CD4-positive, CD25-positive, alpha-beta regulatory T cell (primary cell): ENCODE measurements at regions not wholly inside any gene's neighbourhood (a gene's known extent, or its start where the extent isn't known, plus 50 kb on each side); places are given as distances from the start of the nearest gene placed in this dataset.

Experiments
- ATAC-seq, 2 donors: fragments of 150-1000 bp; cut with Tn5 transposase; one replicate each; pipeline ENCODE4 v1.10.0; 2021; ENCODE audit warnings: low read depth in 2 of 2, moderate number of reproducible peaks in 2 of 2, moderate library complexity in 1 of 2
- DNase-seq, 3 donors: peaks; one replicate each; pipeline versions ENCODE4 v3.0.0 to v3.0.0-alpha.2; 2012 to 2022; ENCODE audit warnings: mixed read lengths in 1 of 3
- H3K27ac ChIP-seq: one replicate; pipeline ENCODE4 v1.7.0; 2013; ENCODE audit warnings: mild to moderate bottlenecking, low read length; ENCODE audit not compliant: insufficient read depth, poor library complexity, severe bottlenecking
- H3K27me3 ChIP-seq: one replicate; pipeline ENCODE4 v1.7.0; 2013; ENCODE audit warnings: low read length; ENCODE audit not compliant: control insufficient read depth, insufficient read depth
- H3K36me3 ChIP-seq: one replicate; pipeline ENCODE4 v1.7.0; 2013; ENCODE audit warnings: mild to moderate bottlenecking, low read length, moderate library complexity; ENCODE audit not compliant: control insufficient read depth, insufficient read depth
- H3K4me1 ChIP-seq: 2 replicates; pipeline ENCODE4 v1.7.0; 2013; ENCODE audit warnings: mild to moderate bottlenecking, low read length; ENCODE audit not compliant: insufficient read depth, control insufficient read depth, poor library complexity, severe bottlenecking
- H3K4me3 ChIP-seq: one replicate; pipeline ENCODE4 v1.7.0; 2013; ENCODE audit warnings: low read depth, mild to moderate bottlenecking, low read length, moderate library complexity
- H3K9me3 ChIP-seq, 2 experiments: 1 replicate in 1 of 2; 2 replicates in 1 of 2; pipeline ENCODE4 v1.7.0; 2013; ENCODE audit warnings: low read length in 2 of 2, mild to moderate bottlenecking in 1 of 2, moderate library complexity in 1 of 2; ENCODE audit not compliant: control insufficient read depth in 2 of 2
- H3K27ac Mint-ChIP-seq, 3 donors: one replicate each; pipeline ENCODE4 v1.8.0; 2020 to 2022; ENCODE audit warnings: mild to moderate bottlenecking in 3 of 3, mixed read lengths in 3 of 3, moderate library complexity in 2 of 3
- H3K27me3 Mint-ChIP-seq: one replicate; pipeline ENCODE4 v1.8.0; 2022; ENCODE audit warnings: mild to moderate bottlenecking, mixed read lengths
- H3K36me3 Mint-ChIP-seq: one replicate; pipeline ENCODE4 v1.8.0; 2020; ENCODE audit warnings: mixed read lengths
- H3K4me1 Mint-ChIP-seq, 4 donors: one replicate each; pipeline ENCODE4 v1.8.0; 2020 to 2022; ENCODE audit warnings: mixed read lengths in 4 of 4, mild to moderate bottlenecking in 1 of 4
- H3K4me3 Mint-ChIP-seq, 4 donors: one replicate each; pipeline ENCODE4 v1.8.0; 2020 to 2022; ENCODE audit warnings: mild to moderate bottlenecking in 4 of 4, mixed read lengths in 4 of 4, moderate library complexity in 3 of 4
- H3K9me3 Mint-ChIP-seq, 7 donors: one replicate each; pipeline ENCODE4 v1.8.0; 2020 to 2022; ENCODE audit warnings: mixed read lengths in 7 of 7, mild to moderate bottlenecking in 3 of 7, moderate library complexity in 2 of 7

GRCh38 chr5:99129768-99130501 lies 201.1 kb upstream of the CHD1 start:
- no peak for ATAC-seq
- no peaks in the 10 kb centered on the region for H3K36me3 ChIP-seq
- no peak overlapping the region for H3K4me3 ChIP-seq
- H3K4me1 ChIP-seq = no peaks in the 10 kb centered on the region
- peaks cover 4% of the 10 kb centered on the region for H3K27me3 ChIP-seq
- Mint-ChIP-seq H3K9me3 (peaks cover 0 to 3% (median 0%) of the 10 kb centered on the region in 7 donors), H3K27me3 (peaks cover 5% of the 10 kb centered on the region), H3K4me3 (no peak overlapping the region), H3K4me1 (no peaks in the 10 kb centered on the region), H3K36me3 (no peaks in the 10 kb centered on the region), H3K27ac (peak overlapping the region in 1 of 3 donors; percentile 16)
- H3K27ac ChIP-seq = no peak overlapping the region
- DNase-seq = no peak
- H3K9me3 ChIP-seq = no peaks in the 10 kb centered on the region

- DNase-seq = no peak
- H3K27ac ChIP-seq = no peak overlapping the region
- Mint-ChIP-seq H3K4me1 (no peaks in the 10 kb centered on the region), H3K27me3 (peaks cover 9% of the 10 kb centered on the region), H3K36me3 (no peaks in the 10 kb centered on the region), H3K9me3 (peaks cover 0 to 6% (median 1%) of the 10 kb centered on the region in 7 donors), H3K27ac (no peak overlapping the region), H3K4me3 (no peak overlapping the region)
- no peaks in the 10 kb centered on the region for H3K36me3 ChIP-seq
- no peaks in the 10 kb centered on the region for H3K9me3 ChIP-seq
- H3K4me1 ChIP-seq = no peaks in the 10 kb centered on the region
- ATAC-seq = no peak
- no peaks in the 10 kb centered on the region for H3K27me3 ChIP-seq
- H3K4me3 ChIP-seq = no peak overlapping the region
Measured at GRCh38 chr5:99122976-99123375, 194.2 kb upstream of the CHD1 start.

- H3K27me3 Mint-ChIP-seq = peaks cover 4% of the 10 kb centered on the region
- H3K9me3 ChIP-seq = no peaks in the 10 kb centered on the region
Measured at GRCh38 chr5:99119326-99119725, 190.5 kb upstream of the CHD1 start.

GRCh38 chr5:99116526-99116925 lies 187.7 kb upstream of the CHD1 start:
- Histone ChIP-seq H3K27me3 (peaks cover 2% of the 10 kb centered on the region), H3K4me1 (no peaks in the 10 kb centered on the region), H3K9me3 (no peaks in the 10 kb centered on the region), H3K27ac (no peak overlapping the region), H3K36me3 (no peaks in the 10 kb centered on the region), H3K4me3 (no peak overlapping the region)
- ATAC-seq (no peak), DNase-seq (no peak)
- Mint-ChIP-seq H3K9me3 (peaks cover 0 to 3% (median 0%) of the 10 kb centered on the region in 7 donors), H3K4me3 (no peak overlapping the region), H3K4me1 (no peaks in the 10 kb centered on the region), H3K27me3 (peaks cover 8% of the 10 kb centered on the region), H3K27ac (no peak overlapping the region), H3K36me3 (no peaks in the 10 kb centered on the region)

More at GRCh38 chr5:99119326-99119725, 190.5 kb upstream of the CHD1 start:
- ATAC-seq (no peak), DNase-seq (no peak)
- Histone ChIP-seq H3K4me3 (no peak overlapping the region), H3K4me1 (no peaks in the 10 kb centered on the region), H3K27me3 (peaks cover 2% of the 10 kb centered on the region), H3K27ac (no peak overlapping the region), H3K36me3 (no peaks in the 10 kb centered on the region)
- Mint-ChIP-seq H3K27ac (no peak overlapping the region), H3K36me3 (no peaks in the 10 kb centered on the region), H3K9me3 (peaks cover 0 to 2% (median 0%) of the 10 kb centered on the region in 7 donors), H3K4me1 (no peaks in the 10 kb centered on the region), H3K4me3 (no peak overlapping the region)

GRCh38 chr5:99109894-99110293 lies 181.1 kb upstream of the CHD1 start:
- Mint-ChIP-seq H3K27ac (no peak overlapping the region), H3K4me1 (no peaks in the 10 kb centered on the region), H3K36me3 (no peaks in the 10 kb centered on the region), H3K9me3 (peaks cover 0 to 3% (median 0%) of the 10 kb centered on the region in 7 donors), H3K27me3 (peaks cover 16% of the 10 kb centered on the region), H3K4me3 (no peak overlapping the region)
- Histone ChIP-seq H3K27me3 (no peaks in the 10 kb centered on the region), H3K36me3 (no peaks in the 10 kb centered on the region), H3K4me3 (no peak overlapping the region), H3K4me1 (no peaks in the 10 kb centered on the region), H3K27ac (no peak overlapping the region), H3K9me3 (no peaks in the 10 kb centered on the region)
- no peak for ATAC-seq
- DNase-seq = no peak

GRCh38 chr5:99105216-99105615 lies 176.4 kb upstream of the CHD1 start:
- H3K4me1 ChIP-seq = no peaks in the 10 kb centered on the region
- Mint-ChIP-seq H3K36me3 (no peaks in the 10 kb centered on the region), H3K9me3 (no peaks in the 10 kb centered on the region), H3K4me1 (no peaks in the 10 kb centered on the region), H3K27me3 (peaks cover 16% of the 10 kb centered on the region), H3K4me3 (no peak overlapping the region), H3K27ac (no peak overlapping the region)
- DNase-seq (no peak), ATAC-seq (no peak)
- H3K27me3 ChIP-seq = no peaks in the 10 kb centered on the region
- no peak overlapping the region for H3K27ac ChIP-seq
- H3K36me3 ChIP-seq = no peaks in the 10 kb centered on the region
- no peaks in the 10 kb centered on the region for H3K9me3 ChIP-seq
- no peak overlapping the region for H3K4me3 ChIP-seq

- Mint-ChIP-seq H3K9me3 (no peaks in the 10 kb centered on the region), H3K36me3 (no peaks in the 10 kb centered on the region), H3K4me1 (no peaks in the 10 kb centered on the region), H3K27me3 (peaks cover 16% of the 10 kb centered on the region), H3K4me3 (no peak overlapping the region), H3K27ac (no peak overlapping the region)
- peaks cover under 1% of the 10 kb centered on the region for H3K27me3 ChIP-seq
- ATAC-seq (no peak), DNase-seq (peak in 2 of 3 donors; percentile 29 to 31)
- H3K4me1 ChIP-seq = no peaks in the 10 kb centered on the region
- no peak overlapping the region for H3K27ac ChIP-seq
- no peak overlapping the region for H3K4me3 ChIP-seq
- no peaks in the 10 kb centered on the region for H3K36me3 ChIP-seq
- no peaks in the 10 kb centered on the region for H3K9me3 ChIP-seq
Measured at GRCh38 chr5:99104538-99105132, 175.8 kb upstream of the CHD1 start.
